Sigmoid colon (tissue), 6 donors: ENCODE measurements at regions not wholly inside any gene's neighbourhood (a gene's known extent, or its start where the extent isn't known, plus 50 kb on each side); places are given as distances from the start of the nearest gene placed in this dataset.

ENCODE experiments used
- DNase-seq: peaks from one replicate; pipeline ENCODE4 v3.0.0-alpha.2; 2019
- H3K27ac ChIP-seq, 4 donors: fragments of 200-600 bp; sonication (generic); one replicate each; pipeline ENCODE4 v1.5.1; 2016 to 2019; ENCODE audit warnings: mild to moderate bottlenecking in 1 of 4
- H3K27me3 ChIP-seq, 3 donors: fragments of 200-600 bp; sonication (generic); one replicate each; pipeline ENCODE4 v1.5.1; 2019; ENCODE audit warnings: mild to moderate bottlenecking in 1 of 3
- H3K36me3 ChIP-seq, 4 donors: fragments of 200-600 bp; sonication (generic); one replicate each; pipeline ENCODE4 v1.5.1; 2016 to 2019
- H3K4me1 ChIP-seq, 4 donors: fragments of 200-600 bp; sonication (generic); one replicate each; pipeline ENCODE4 v1.5.1; 2017 to 2019
- H3K4me3 ChIP-seq, 4 donors: fragments of 200-600 bp; sonication (generic); one replicate each; pipeline ENCODE4 v1.5.1; 2017 to 2019; ENCODE audit warnings: mild to moderate bottlenecking in 2 of 4, moderate library complexity in 1 of 4
- H3K9me3 ChIP-seq, 4 donors: fragments of 200-600 bp in 3 of 4; sonication (generic) in 3 of 4; one replicate each; pipeline versions ENCODE4 v1.5.1 to v1.6.1; 2013 to 2019
- CTCF ChIP-seq, 4 experiments: fragments of 450-650 bp in 3 of 4; fragments of 200-600 bp in 1 of 4; IDR thresholded peaks; one replicate each; pipeline ENCODE4 v1.5.1; 2016 to 2019; ENCODE audit warnings: antibody characterized with exemption in 4 of 4, mild to moderate bottlenecking in 3 of 4, moderate library complexity in 2 of 4
- EP300 ChIP-seq, 4 donors: sonication (generic); formaldehyde crosslinking; IDR thresholded peaks; one replicate each; pipeline ENCODE4 v1.6.1; 2017; ENCODE audit warnings: antibody characterized with exemption in 4 of 4
- POLR2A ChIP-seq, 2 donors: fragments of 450-650 bp; IDR thresholded peaks; one replicate each; pipeline ENCODE4 v1.6.1; 2016; ENCODE audit warnings: antibody characterized with exemption in 2 of 2, mild to moderate bottlenecking in 2 of 2, moderate library complexity in 2 of 2
- POLR2AphosphoS5 ChIP-seq, 4 donors: sonication (generic); formaldehyde crosslinking; IDR thresholded peaks; one replicate each; pipeline ENCODE4 v1.6.1; 2017; ENCODE audit warnings: antibody characterized with exemption in 4 of 4
- WGBS, 2 donors: extraction: QIAGEN DNeasy Blood & Tissue Kit; methylation state at CpG; one replicate each; pipeline ENCODE4 v1.1.7; 2013; 5-methylcytosine and 5-hydroxymethylcytosine counted together
- intact Hi-C: fragments of 100-400 bp; cut with DNase I; formaldehyde crosslinking; loops from one replicate; pipeline ENCODE4 v1.15.1; 2023
- donor health status: healthy with polysubstance abuse.
- donor health status: healthy.

DNA sequence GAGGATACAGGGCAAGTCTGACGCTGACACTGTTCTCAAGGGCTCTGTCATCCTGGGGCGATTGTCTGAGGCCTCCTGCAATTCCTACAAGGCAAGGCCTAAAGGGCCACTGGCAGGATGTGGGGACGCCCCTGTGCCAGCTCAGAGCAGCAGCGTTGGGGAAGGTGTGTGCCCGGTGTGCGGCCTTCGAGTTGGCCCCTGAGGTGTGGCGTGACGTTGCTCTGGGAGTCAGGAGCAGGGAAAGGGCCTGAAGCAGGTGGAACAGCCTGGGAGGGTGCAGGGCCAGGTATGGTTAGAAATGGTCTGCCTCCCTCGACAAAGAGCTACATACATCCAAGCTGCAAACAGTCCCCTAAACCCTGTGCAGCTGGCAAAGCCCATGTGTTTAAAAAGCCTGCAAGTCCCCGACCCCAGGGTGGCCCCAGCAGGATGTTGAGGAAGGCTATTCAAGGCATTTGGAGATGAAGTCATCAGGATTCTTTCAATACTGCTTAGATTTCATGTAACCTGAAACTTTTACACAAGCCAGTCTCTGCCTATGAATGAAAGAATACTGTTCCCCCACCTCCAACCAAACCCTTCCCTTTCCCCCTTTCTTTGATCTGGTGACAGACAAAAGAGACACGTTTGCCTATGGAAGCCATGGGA is 142.5 kb upstream of the TNS3 start:
- no peak overlapping the region for H3K27ac ChIP-seq
- H3K9me3 ChIP-seq, result no peaks in the 10 kb centered on the region
- intact Hi-C loops, result loop anchor here (5.0 kb wide), 2 partner anchors 87 to 102 kb away; no protein-coding TSS in a partner anchor
- H3K4me1 ChIP-seq, result peaks cover 0 to 22% (median 18%) of the 10 kb centered on the region in 4 donors
- DNase-seq, result no peak
- H3K36me3 ChIP-seq, result no peaks in the 10 kb centered on the region
- H3K4me3 ChIP-seq, result no peak overlapping the region
- no peaks in the 10 kb centered on the region for H3K27me3 ChIP-seq
- 89 to 92% methylated on average over 12 of the region's 12 CpGs for WGBS, 2 donors
- TF ChIP-seq EP300 (IDR thresholded peaks at IDR 0.05) (no peak), POLR2AphosphoS5 (IDR thresholded peaks at IDR 0.05) (no peak), CTCF (IDR thresholded peaks at IDR 0.05) (no peak), POLR2A (IDR thresholded peaks at IDR 0.05) (no peak)

DNA sequence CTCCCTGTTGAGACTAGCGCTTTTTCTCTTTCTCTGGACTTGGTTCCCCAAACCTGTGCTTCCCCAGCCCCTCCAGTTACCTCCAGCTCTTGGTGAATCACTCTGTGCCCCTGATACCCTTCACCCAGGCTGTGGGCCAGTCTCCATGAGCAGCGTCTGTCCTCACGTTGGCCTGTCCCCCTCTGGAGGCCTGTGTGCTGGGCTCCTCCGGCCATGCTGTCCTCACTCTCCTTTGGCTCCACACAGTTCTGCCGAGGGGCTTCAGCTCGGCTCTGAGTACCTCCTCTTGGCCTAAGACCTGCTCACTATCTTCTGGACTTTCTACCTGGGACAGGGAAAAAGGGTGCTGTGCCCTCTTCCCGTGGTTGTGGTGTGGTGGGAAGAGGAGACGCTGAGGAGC is 140.2 kb upstream of the TNS3 start:
- WGBS, 2 donors, result 93 to 94% methylated on average over 8 of the region's 8 CpGs
- H3K4me1 ChIP-seq, result peaks cover 0 to 22% (median 18%) of the 10 kb centered on the region in 4 donors
- H3K9me3 ChIP-seq, result no peaks in the 10 kb centered on the region
- no peak for DNase-seq
- no peaks in the 10 kb centered on the region for H3K36me3 ChIP-seq
- H3K27me3 ChIP-seq, result no peaks in the 10 kb centered on the region
- intact Hi-C loops, result loop anchor here (5.0 kb wide), 2 partner anchors 85 to 100 kb away; no protein-coding TSS in a partner anchor
- H3K27ac ChIP-seq, result no peak overlapping the region
- no peak overlapping the region for H3K4me3 ChIP-seq
- TF ChIP-seq POLR2AphosphoS5 (IDR thresholded peaks at IDR 0.05), result no peak
- no peak for TF ChIP-seq POLR2A (IDR thresholded peaks at IDR 0.05)
- no peak for TF ChIP-seq CTCF (IDR thresholded peaks at IDR 0.05)
- TF ChIP-seq EP300 (IDR thresholded peaks at IDR 0.05), result no peak

- intact Hi-C loops, result loop anchor here (2.0 to 5.0 kb wide), 3 partner anchors 61 to 99 kb away; no protein-coding TSS in a partner anchor
- Histone ChIP-seq H3K27ac (peak overlapping the region in 1 of 4 donors; percentile 67), H3K4me1 (peaks cover 0 to 22% (median 18%) of the 10 kb centered on the region in 4 donors), H3K36me3 (no peaks in the 10 kb centered on the region), H3K9me3 (no peaks in the 10 kb centered on the region), H3K4me3 (no peak overlapping the region), H3K27me3 (no peaks in the 10 kb centered on the region)
- TF ChIP-seq EP300 (IDR thresholded peaks at IDR 0.05) (no peak), POLR2A (IDR thresholded peaks at IDR 0.05) (no peak), POLR2AphosphoS5 (IDR thresholded peaks at IDR 0.05) (no peak), CTCF (IDR thresholded peaks at IDR 0.05) (no peak)
- 93 to 95% methylated on average over 9 of the region's 9 CpGs for WGBS, 2 donors
- no peak for DNase-seq
These were observed 139.8 kb upstream of the TNS3 start for GRCh38 chr7:47721670-47722069.

DNA sequence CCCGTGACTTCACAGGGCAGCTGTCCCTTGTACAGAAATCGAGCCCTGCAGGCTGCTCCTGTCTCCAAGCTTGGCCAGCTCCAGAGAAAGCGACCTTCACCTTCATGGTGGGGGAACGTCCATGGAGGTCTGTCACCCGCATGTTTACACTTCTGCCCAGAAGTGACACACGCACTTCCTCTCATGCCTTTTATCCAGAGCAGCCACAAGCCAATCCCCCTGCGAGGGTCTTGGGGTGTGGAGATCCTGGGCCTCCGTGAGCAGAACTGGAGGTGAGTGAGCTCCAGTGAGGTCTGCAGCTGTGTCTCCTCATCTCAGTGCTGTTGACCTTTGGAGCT is 139.0 kb upstream of the TNS3 start:
- Histone ChIP-seq H3K27ac (peak overlapping the region in 3 of 4 donors; percentile 57 to 69 (median 67)), H3K27me3 (no peaks in the 10 kb centered on the region), H3K4me3 (no peak overlapping the region), H3K4me1 (peaks cover 0 to 22% (median 18%) of the 10 kb centered on the region in 4 donors), H3K36me3 (no peaks in the 10 kb centered on the region), H3K9me3 (no peaks in the 10 kb centered on the region)
- intact Hi-C loops, result loop anchor here (2.0 to 5.0 kb wide), 3 partner anchors 62 to 99 kb away; no protein-coding TSS in a partner anchor
- WGBS, 2 donors, result 87 to 90% methylated on average over 8 of the region's 8 CpGs
- TF ChIP-seq POLR2A (IDR thresholded peaks at IDR 0.05) (no peak), EP300 (IDR thresholded peaks at IDR 0.05) (no peak), CTCF (IDR thresholded peaks at IDR 0.05) (no peak), POLR2AphosphoS5 (IDR thresholded peaks at IDR 0.05) (no peak)
- no peak for DNase-seq
